NCI-H526 (cell line): ENCODE measurements at regions not wholly inside any gene's neighbourhood (a gene's known extent, or its start where the extent isn't known, plus 50 kb on each side); places are given as distances from the start of the nearest gene placed in this dataset.
"Not testable (repeated sequence)": the region's sequence is repeated elsewhere in the genome, so short reads cannot be mapped to it uniquely, and the experiment has no call there.

Source experiments
- DNase-seq, 2 experiments: peaks; one replicate each; lab custom pipeline; 2025; lab: John Stamatoyannopoulos, UW

DNA sequence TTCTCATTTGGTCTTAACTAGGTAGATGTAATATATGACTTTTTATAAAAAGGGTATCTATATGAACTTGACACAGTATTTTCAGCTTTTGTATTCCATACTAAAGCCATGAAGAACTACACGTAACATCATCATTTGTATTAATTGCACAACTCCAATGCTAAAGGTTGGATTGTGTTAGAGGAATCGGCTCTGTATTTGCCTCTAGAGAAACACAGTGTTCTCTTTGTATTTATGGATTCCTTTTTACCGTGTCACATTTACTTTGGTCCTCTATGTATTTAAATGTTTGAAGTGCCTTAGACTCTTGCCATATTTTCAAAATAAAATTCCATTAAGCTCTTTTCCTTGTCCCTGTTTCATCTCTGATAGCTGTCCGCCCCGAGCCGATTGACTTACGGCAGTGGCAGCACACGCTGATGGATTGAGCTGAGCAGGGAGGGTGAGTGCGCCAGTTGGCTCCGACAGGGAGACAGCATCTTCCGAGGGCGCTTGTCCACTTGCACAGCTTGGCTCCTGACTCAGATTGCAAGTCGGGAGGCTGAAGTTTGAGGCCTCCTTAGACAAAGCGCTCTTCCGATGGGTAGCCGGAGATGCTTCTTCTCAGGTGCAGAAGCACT lies 95.6 kb upstream of the DMRT1 start:
- DNase-seq: no peak

DNA sequence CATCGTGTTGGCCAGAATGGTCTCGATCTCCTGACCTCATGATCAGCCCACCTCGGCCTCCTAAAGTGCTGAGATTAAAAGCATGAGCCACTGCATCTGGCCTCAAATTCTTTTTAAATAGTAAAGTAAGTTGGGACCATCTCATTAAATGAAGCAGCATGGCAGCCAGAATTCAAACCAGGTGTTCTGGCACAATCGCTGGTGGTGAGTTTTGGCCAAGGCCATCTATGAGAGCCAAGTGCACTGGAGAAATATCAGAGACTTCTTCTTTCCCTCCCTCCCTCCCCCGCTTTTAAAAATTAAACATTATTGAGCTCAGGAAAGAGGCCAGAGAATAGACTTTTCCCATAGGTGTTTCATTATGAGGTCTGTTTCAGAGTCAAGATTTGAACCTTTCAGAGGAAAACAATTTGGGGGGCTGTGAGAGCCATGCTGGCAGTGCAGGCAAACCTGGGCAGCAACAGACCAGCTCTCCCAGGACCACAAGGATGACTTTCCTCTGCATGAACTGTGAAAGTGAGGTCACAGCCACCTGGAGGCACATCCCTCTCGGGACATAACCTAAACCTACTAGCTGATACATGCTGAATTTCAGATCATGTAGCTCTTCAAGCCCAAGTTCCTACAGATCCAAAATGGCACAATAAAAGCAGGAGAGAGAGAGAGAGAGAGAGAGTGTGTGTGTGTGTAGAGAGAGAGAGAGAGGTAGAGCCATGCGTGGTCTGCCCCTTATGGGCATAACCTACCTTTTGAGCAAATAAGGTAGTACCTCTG lies 94.6 kb upstream of the DMRT1 start:
- no peak for DNase-seq

GRCh38 chr9:747567-747966 lies 93.9 kb upstream of the DMRT1 start:
- DNase-seq: no peak

DNA sequence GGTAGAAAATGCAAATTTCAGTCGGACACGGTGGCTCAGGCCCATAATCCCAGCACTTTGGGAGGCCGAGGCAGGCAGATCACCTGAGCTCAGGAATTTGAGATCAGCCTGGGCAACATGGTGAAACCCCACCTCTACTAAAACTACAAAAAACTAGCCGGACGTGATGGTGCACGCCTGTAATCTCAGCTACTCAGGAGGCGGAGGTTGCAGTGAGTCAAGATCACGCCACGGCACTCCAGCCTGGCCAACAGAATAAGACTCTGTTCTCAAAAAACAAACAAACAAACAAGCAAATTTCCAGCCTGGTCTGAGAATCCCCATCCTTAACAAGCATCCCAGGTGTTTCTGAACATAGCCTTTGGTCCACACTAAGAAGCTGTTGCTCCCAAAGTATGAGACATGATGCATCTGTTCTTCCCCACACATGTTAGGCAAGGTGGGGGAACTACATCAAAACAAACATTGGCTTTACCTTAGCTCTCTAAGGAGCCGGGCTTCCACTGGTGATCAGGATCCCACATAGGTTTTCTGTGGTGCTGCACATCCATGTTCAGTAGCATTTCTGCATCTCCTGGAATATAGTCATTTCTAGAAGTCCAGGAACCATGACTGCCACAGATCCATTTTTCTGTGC lies 92.5 kb upstream of the DMRT1 start:
- no peak for DNase-seq

GRCh38 chr9:749716-750115 lies 91.8 kb upstream of the DMRT1 start:
- DNase-seq: no peak

DNA sequence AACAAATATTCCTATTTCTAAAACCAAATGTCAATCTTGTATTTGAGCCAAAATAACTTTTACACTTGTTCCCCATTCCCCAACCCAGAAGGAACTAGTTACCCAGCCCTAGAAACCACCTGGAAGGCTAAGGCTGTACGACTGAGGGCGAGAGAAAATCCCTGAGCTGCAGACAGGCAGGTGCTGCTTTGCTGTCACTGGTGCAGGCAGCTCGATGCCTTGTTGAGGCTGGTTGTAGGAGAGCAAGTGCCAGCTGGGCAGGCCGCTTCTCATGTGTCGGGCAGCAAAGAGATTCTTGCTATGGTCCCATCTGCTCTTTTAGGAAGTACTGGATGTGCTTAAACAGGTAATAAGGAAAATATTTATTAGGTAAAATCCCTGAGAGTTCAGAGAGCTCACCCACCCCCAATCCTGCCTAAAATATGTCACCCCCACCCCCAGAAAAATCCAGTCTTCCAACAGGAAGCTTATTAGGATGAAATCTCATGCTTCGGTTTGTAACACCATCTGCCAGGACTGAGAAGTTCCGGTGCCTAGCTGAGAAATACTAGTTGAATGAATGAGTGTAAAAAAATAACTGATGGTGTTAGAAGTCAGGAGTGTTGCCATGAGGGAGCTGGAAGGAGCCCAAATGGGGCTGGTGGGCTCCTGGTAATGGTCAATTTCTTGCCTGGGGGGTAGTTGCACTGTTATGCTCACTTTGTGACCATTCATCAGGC lies 91.1 kb upstream of the DMRT1 start:
- no peak for DNase-seq

GRCh38 chr9:751137-752051 lies 90.1 kb upstream of the DMRT1 start:
- DNase-seq: no peak

- no peak for DNase-seq
Observed at GRCh38 chr9:752201-752600, 89.3 kb upstream of the DMRT1 start.

DNA sequence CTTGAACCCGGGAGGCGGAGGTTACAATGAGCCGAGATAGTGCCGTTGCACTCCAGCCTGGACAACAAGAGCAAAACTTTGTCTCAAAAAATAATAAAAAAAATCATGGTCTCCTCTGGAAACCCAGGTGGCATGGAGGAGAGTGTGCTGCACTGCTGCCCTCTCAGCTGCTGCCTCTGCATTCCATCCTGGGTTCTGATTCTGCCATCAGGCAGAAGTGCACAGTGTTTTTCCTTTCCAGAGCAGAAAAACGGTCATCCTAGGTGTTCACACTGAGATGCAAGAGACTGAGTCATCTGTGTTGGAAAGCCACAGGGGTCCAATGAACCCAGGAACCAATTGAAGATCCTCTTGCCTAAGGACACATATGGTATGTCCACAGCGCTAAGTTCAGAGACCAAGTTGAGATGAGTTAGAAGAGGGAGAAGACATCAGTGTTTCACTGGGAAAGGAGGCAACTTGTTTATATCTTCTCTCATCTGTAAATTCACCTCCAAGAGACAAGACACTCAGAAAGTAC lies 88.8 kb upstream of the DMRT1 start:
- DNase-seq: no peak

DNA sequence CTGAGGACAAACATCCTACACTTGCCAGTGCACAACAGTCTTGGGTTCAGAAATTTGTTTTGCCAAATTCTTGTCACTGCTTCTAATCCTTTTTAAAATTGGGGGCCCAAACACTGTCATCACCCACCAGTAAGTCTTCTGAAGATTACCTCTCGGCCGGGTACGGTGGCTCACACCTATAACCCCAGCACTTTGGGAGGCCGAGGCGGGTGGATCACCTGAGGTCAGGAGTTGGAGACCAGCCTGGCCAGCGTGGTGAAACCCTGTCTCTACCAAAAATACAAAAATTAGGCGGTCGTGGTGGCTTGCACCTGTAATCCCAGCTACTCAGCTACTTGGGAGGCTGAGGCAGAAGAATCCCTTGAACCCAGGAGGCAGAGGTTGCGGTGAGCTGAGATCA lies 87.8 kb upstream of the DMRT1 start:
- DNase-seq: not testable (repeated sequence)

GRCh38 chr9:754150-754931 lies 87.2 kb upstream of the DMRT1 start:
- no peak for DNase-seq

GRCh38 chr9:755454-756381 lies 85.8 kb upstream of the DMRT1 start:
- no peak for DNase-seq

DNA sequence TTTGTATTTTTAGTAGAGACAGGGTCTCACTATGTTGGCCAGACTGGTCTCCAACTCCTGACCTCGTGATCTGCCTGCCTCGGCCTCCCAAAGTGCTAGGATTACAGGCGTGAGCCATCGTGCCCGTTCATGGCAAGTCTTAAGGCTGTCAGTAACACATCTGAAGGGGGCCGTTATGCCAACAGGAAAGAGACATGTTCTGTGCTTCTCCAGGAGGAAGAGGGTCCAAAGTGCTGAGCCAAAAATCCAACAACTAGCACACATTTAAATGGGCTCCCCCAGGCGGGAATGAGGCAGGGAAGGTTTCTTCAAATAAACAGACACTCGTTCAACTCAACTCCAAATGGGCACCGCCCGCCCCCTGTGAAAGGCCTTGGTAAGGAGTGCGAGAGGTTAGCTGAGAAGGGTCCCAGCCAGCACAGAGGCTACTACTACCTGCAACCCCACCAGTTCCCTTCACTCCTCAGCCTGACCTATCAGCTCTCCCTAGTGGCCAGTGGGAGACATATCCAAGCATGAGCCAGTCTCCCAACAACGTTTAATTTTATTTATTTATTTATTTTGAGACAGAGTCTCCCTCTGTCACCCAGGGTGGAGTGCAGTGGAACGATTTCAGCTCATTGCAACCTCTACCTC lies 84.1 kb upstream of the DMRT1 start:
- peak; percentile 23 to 60 for DNase-seq

GRCh38 chr9:758146-758545 lies 83.4 kb upstream of the DMRT1 start:
- no peak for DNase-seq

DNA sequence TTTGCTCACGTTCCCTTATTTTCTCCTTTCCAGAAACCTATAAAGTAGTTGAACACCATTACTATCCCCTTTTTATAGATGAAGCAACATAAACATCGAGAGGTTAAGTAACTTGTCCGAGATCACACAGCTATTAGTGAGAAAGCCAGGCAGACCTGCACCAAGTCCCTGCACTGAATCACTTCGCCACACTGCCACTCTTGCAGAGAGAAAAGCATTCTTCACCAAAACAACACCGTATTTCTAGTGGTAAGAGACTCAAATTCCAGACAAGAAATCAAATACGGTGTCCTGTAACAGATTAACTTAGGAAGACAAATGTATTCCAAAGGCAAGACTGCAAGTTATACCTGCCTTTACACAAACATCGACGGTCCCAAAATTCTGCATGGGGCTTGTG lies 82.0 kb upstream of the DMRT1 start:
- DNase-seq: no peak

GRCh38 chr9:759983-760736 lies 81.3 kb upstream of the DMRT1 start:
- DNase-seq: no peak

DNA sequence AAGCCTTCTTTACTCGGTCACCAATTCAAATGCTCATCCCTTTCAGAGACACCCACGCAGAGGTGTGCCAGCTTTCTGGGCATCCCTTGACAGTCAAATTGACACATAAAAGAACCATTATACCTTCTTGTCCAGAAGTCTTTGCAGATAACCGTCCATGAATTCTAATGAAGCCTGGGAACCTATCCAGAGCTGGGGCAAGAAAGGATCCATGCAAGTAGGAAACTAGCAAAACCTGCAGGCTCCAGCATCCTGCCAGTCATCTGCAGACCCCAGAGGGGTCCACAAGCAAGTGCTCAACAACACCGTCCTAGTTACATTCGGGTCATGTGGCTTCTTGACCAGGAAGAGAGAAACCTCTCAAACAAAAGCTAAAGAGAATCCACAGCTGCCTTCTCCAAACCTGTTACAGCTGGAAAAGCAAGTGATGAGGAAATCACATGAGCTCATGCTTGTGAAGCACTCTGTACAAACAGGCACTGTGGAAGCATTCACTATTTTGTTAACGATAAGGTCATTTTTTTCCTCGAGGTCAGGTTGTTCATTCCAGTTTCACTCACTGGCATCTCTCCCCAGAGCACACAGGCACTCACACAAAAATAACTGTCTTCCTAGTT lies 80.2 kb upstream of the DMRT1 start:
- DNase-seq: no peak
